ENCODE measurements at regions not wholly inside any gene's neighbourhood (a gene's known extent, or its start where the extent isn't known, plus 50 kb on each side); places are given as distances from the start of the nearest gene placed in this dataset.

- Histone ChIP-seq H3K4me1 (ENCODE audit: control insufficient read depth, insufficient read depth, low read length) (no peaks in the 10 kb centered on the region), H3K27ac (ENCODE audit: low read length) (no peak overlapping the region), H3K4me3 (ENCODE audit: low read length) (no peak overlapping the region), H3K27me3 (ENCODE audit: control insufficient read depth, insufficient read depth, low read length) (no peaks in the 10 kb centered on the region), H3K36me3 (ENCODE audit: control insufficient read depth, insufficient read depth, low read length) (no peaks in the 10 kb centered on the region), H3K9me3 (replicated peaks; ENCODE audit: control insufficient read depth, low read depth, low read length) (no peaks in the 10 kb centered on the region)
- peak; percentile 4 for DNase-seq
- WGBS (ENCODE audit: insufficient coverage), result 0% methylated on average over 2 of the region's 8 CpGs
Observed at GRCh38 chr16:49181791-49182518, 99.7 kb downstream of the CBLN1 start.

DNA sequence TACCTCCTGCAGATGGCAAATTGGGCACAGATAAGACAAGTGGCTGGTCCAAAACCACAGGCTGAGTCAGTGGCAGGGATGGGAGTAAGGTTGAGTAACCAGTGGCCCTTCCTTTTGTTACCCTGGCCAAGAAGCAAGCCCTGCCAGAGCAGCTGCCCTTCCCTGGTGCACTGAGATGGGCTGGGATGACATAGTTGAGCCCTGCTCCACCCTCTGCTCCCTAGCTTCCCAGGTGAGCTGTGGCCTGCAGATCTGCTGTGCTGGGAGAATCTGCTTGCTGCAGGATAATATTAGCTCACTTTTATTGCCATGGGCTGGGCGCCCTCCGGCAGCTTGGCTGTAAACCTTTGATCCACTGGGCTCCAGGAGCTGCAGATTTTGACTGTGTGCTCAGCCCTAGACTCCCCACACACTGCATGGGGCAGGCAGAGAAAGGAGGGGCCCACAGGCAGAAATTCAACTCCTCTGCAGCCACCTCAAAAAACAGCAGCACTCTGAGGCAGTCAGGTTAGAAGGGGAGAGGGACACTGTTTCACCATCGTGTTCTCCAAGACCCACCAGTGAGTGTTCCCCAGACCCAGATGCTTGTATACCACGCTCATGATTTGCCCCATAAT is 101.8 kb downstream of the CBLN1 start:
- Histone ChIP-seq H3K9me3 (replicated peaks; ENCODE audit: control insufficient read depth, low read depth, low read length) (no peaks in the 10 kb centered on the region), H3K36me3 (ENCODE audit: control insufficient read depth, insufficient read depth, low read length) (no peaks in the 10 kb centered on the region), H3K27ac (ENCODE audit: low read length) (no peak overlapping the region), H3K4me1 (ENCODE audit: control insufficient read depth, insufficient read depth, low read length) (no peaks in the 10 kb centered on the region), H3K4me3 (ENCODE audit: low read length) (no peak overlapping the region), H3K27me3 (ENCODE audit: control insufficient read depth, insufficient read depth, low read length) (no peaks in the 10 kb centered on the region)
- no peak for DNase-seq
- no CpG with 5 or more reads among the region's 4 CpGs for WGBS (ENCODE audit: insufficient coverage)

- DNase-seq, result no peak
- WGBS (ENCODE audit: insufficient coverage), result 78% methylated on average over 1 of the region's 1 CpG
- no peaks in the 10 kb centered on the region for H3K36me3 ChIP-seq (ENCODE audit: control insufficient read depth, insufficient read depth, low read length)
- no peaks in the 10 kb centered on the region for H3K9me3 ChIP-seq (replicated peaks; ENCODE audit: control insufficient read depth, low read depth, low read length)
- H3K27me3 ChIP-seq (ENCODE audit: control insufficient read depth, insufficient read depth, low read length), result no peaks in the 10 kb centered on the region
- no peak overlapping the region for H3K27ac ChIP-seq (ENCODE audit: low read length)
- no peak overlapping the region for H3K4me3 ChIP-seq (ENCODE audit: low read length)
- H3K4me1 ChIP-seq (ENCODE audit: control insufficient read depth, insufficient read depth, low read length), result no peaks in the 10 kb centered on the region
Observed at GRCh38 chr16:49168126-49168525, 113.5 kb downstream of the CBLN1 start.

- WGBS (ENCODE audit: insufficient coverage), result no CpG with 5 or more reads among the region's 1 CpG
- no peak for DNase-seq
- no peak overlapping the region for H3K27ac ChIP-seq (ENCODE audit: low read length)
- H3K36me3 ChIP-seq (ENCODE audit: control insufficient read depth, insufficient read depth, low read length), result no peaks in the 10 kb centered on the region
- H3K4me1 ChIP-seq (ENCODE audit: control insufficient read depth, insufficient read depth, low read length), result no peaks in the 10 kb centered on the region
- no peaks in the 10 kb centered on the region for H3K9me3 ChIP-seq (replicated peaks; ENCODE audit: control insufficient read depth, low read depth, low read length)
- H3K4me3 ChIP-seq (ENCODE audit: low read length), result no peak overlapping the region
- H3K27me3 ChIP-seq (ENCODE audit: control insufficient read depth, insufficient read depth, low read length), result no peaks in the 10 kb centered on the region
Observed at GRCh38 chr16:49165025-49165424, 116.6 kb downstream of the CBLN1 start.

- Histone ChIP-seq H3K27me3 (ENCODE audit: control insufficient read depth, insufficient read depth, low read length) (no peaks in the 10 kb centered on the region), H3K9me3 (replicated peaks; ENCODE audit: control insufficient read depth, low read depth, low read length) (no peaks in the 10 kb centered on the region), H3K27ac (ENCODE audit: low read length) (no peak overlapping the region), H3K4me1 (ENCODE audit: control insufficient read depth, insufficient read depth, low read length) (no peaks in the 10 kb centered on the region), H3K36me3 (ENCODE audit: control insufficient read depth, insufficient read depth, low read length) (no peaks in the 10 kb centered on the region), H3K4me3 (ENCODE audit: low read length) (no peak overlapping the region)
- WGBS (ENCODE audit: insufficient coverage), result no CpG with 5 or more reads among the region's 2 CpGs
- no peak for DNase-seq
Observed at GRCh38 chr16:49161191-49161590, 120.4 kb downstream of the CBLN1 start.

- H3K27me3 ChIP-seq (ENCODE audit: control insufficient read depth, insufficient read depth, low read length), result no peaks in the 10 kb centered on the region
- no peaks in the 10 kb centered on the region for H3K4me1 ChIP-seq (ENCODE audit: control insufficient read depth, insufficient read depth, low read length)
- WGBS (ENCODE audit: insufficient coverage), result 20% methylated on average over 1 of the region's 2 CpGs
- H3K9me3 ChIP-seq (replicated peaks; ENCODE audit: control insufficient read depth, low read depth, low read length), result no peaks in the 10 kb centered on the region
- no peak overlapping the region for H3K4me3 ChIP-seq (ENCODE audit: low read length)
- no peak overlapping the region for H3K27ac ChIP-seq (ENCODE audit: low read length)
- DNase-seq, result peak; percentile 38
- no peaks in the 10 kb centered on the region for H3K36me3 ChIP-seq (ENCODE audit: control insufficient read depth, insufficient read depth, low read length)
Observed at GRCh38 chr16:49158029-49158642, 123.5 kb downstream of the CBLN1 start.

DNA sequence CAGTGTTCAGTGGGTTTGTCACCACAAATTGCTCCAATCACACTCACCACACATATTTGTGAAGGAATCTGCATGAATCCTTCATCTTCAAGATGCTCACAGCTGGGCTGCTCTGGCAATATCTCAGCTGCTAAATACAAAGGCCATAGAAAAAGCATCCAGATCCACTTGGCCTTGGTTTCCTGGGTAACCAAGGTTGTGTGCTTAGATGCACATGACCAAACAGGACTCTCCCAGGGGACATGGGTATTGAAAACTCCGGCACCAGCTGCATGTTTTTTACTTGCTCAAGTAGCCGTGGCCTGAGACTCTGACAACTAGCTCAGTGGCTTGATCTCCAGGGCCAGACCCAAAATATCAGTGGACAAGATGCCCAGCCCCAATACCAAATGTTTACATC is 131.3 kb downstream of the CBLN1 start:
- no peaks in the 10 kb centered on the region for H3K27me3 ChIP-seq (ENCODE audit: control insufficient read depth, insufficient read depth, low read length)
- no peaks in the 10 kb centered on the region for H3K4me1 ChIP-seq (ENCODE audit: control insufficient read depth, insufficient read depth, low read length)
- DNase-seq, result no peak
- no peak overlapping the region for H3K4me3 ChIP-seq (ENCODE audit: low read length)
- no peaks in the 10 kb centered on the region for H3K36me3 ChIP-seq (ENCODE audit: control insufficient read depth, insufficient read depth, low read length)
- no peaks in the 10 kb centered on the region for H3K9me3 ChIP-seq (replicated peaks; ENCODE audit: control insufficient read depth, low read depth, low read length)
- no peak overlapping the region for H3K27ac ChIP-seq (ENCODE audit: low read length)
- WGBS (ENCODE audit: insufficient coverage), result 71% methylated on average over 2 of the region's 2 CpGs

- no CpG with 5 or more reads among the region's 4 CpGs for WGBS (ENCODE audit: insufficient coverage)
- Histone ChIP-seq H3K4me3 (ENCODE audit: low read length) (no peak overlapping the region), H3K27me3 (ENCODE audit: control insufficient read depth, insufficient read depth, low read length) (no peaks in the 10 kb centered on the region), H3K4me1 (ENCODE audit: control insufficient read depth, insufficient read depth, low read length) (no peaks in the 10 kb centered on the region), H3K27ac (ENCODE audit: low read length) (no peak overlapping the region), H3K36me3 (ENCODE audit: control insufficient read depth, insufficient read depth, low read length) (no peaks in the 10 kb centered on the region), H3K9me3 (replicated peaks; ENCODE audit: control insufficient read depth, low read depth, low read length) (no peaks in the 10 kb centered on the region)
- no peak for DNase-seq
Observed at GRCh38 chr16:49148410-49148809, 133.2 kb downstream of the CBLN1 start.

DNA sequence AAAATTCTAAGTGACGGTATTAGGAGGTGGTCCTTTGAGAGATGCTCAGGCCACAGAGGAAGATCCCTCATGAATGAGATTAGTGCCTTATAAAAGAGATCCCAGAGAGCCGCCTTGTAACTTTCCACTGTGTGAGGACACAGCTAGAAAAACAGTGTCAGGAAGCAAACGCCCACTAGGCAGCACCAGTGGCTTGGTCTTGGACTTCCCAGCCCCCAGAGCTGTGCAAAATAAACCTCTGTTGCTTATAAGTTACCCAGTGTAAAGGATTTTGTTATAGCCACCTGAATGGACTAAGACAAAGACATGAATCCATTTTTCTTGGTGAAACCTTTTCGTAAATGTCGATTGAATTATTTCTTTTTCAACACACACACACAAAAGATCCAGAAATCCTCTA is 141.0 kb downstream of the CBLN1 start:
- DNase-seq, result no peak
- Histone ChIP-seq H3K27me3 (ENCODE audit: control insufficient read depth, insufficient read depth, low read length) (no peaks in the 10 kb centered on the region), H3K36me3 (ENCODE audit: control insufficient read depth, insufficient read depth, low read length) (no peaks in the 10 kb centered on the region), H3K4me3 (ENCODE audit: low read length) (no peak overlapping the region), H3K27ac (ENCODE audit: low read length) (no peak overlapping the region), H3K4me1 (ENCODE audit: control insufficient read depth, insufficient read depth, low read length) (no peaks in the 10 kb centered on the region), H3K9me3 (replicated peaks; ENCODE audit: control insufficient read depth, low read depth, low read length) (no peaks in the 10 kb centered on the region)
- WGBS (ENCODE audit: insufficient coverage), result 63% methylated on average over 4 of the region's 5 CpGs

DNA sequence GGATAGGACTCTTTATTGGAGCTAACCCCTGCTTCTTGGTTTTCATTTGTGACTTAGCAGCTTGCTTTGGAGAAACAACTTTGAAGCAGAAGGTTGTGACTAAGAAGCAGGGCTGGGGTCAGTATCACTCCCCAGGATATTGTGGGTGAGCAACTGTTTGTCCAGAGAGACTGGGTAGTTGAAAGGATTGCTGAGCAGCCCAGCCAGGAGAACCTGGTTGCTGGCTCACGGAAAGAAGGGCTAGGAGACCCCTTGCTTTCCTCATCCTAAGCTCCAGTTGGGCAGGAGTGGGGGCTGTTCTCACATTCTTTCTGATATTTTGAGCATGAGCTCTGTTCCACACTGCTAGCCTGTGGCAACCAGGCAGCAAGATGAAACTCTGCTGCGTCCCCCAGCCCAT is 151.2 kb downstream of the CBLN1 start:
- DNase-seq, result no peak
- Histone ChIP-seq H3K27ac (ENCODE audit: low read length) (no peak overlapping the region), H3K36me3 (ENCODE audit: control insufficient read depth, insufficient read depth, low read length) (no peaks in the 10 kb centered on the region), H3K9me3 (replicated peaks; ENCODE audit: control insufficient read depth, low read depth, low read length) (no peaks in the 10 kb centered on the region), H3K4me1 (ENCODE audit: control insufficient read depth, insufficient read depth, low read length) (no peaks in the 10 kb centered on the region), H3K27me3 (ENCODE audit: control insufficient read depth, insufficient read depth, low read length) (no peaks in the 10 kb centered on the region), H3K4me3 (ENCODE audit: low read length) (no peak overlapping the region)
- WGBS (ENCODE audit: insufficient coverage), result 33% methylated on average over 1 of the region's 2 CpGs

Measured in muscle of leg (tissue), 3 donors.